Osteoblast (primary cell): ENCODE measurements at regions not wholly inside any gene's neighbourhood (a gene's known extent, or its start where the extent isn't known, plus 50 kb on each side); places are given as distances from the start of the nearest gene placed in this dataset.

Experiments used
- DNase-seq: peaks from one replicate; pipeline ENCODE4 v3.0.0; 2011; ENCODE audit warnings: low spot score, mixed read lengths; ENCODE audit not compliant: insufficient read length; ENCODE audit errors: missing footprints
- H2AFZ ChIP-seq: 2 replicates; pipeline ENCODE4 v1.6.0; 2011; ENCODE audit warnings: mild to moderate bottlenecking, low read length
- H3K27ac ChIP-seq: 2 replicates; pipeline ENCODE4 v1.5.1; 2011; ENCODE audit warnings: mild to moderate bottlenecking, low read depth, low read length, moderate library complexity
- H3K27me3 ChIP-seq: 2 replicates; pipeline ENCODE4 v1.6.0; 2012; ENCODE audit warnings: mild to moderate bottlenecking, control low read depth, inconsistent platforms, low read length, moderate library complexity; ENCODE audit not compliant: insufficient read depth
- H3K36me3 ChIP-seq: 2 replicates; pipeline ENCODE4 v1.5.1; 2011; ENCODE audit warnings: mild to moderate bottlenecking, low read length, control low read depth, moderate library complexity; ENCODE audit not compliant: insufficient read depth
- H3K4me1 ChIP-seq: 2 replicates; pipeline ENCODE4 v1.5.1; 2011; ENCODE audit warnings: mild to moderate bottlenecking, low read length, control low read depth, moderate library complexity; ENCODE audit not compliant: insufficient read depth
- H3K4me2 ChIP-seq: 2 replicates; pipeline ENCODE4 v1.6.0; 2011; ENCODE audit warnings: mild to moderate bottlenecking, low read length; ENCODE audit not compliant: insufficient read depth
- H3K4me3 ChIP-seq: fragments of 200-600 bp; sonication (generic); 3 replicates; pipeline ENCODE4 v1.5.1; 2012; ENCODE audit warnings: mild to moderate bottlenecking, low read length, inconsistent platforms; ENCODE audit not compliant: insufficient read depth
- H3K79me2 ChIP-seq: 2 replicates; pipeline ENCODE4 v1.6.0; 2012; ENCODE audit warnings: mild to moderate bottlenecking, low read length, control low read depth, inconsistent platforms; ENCODE audit not compliant: insufficient read depth
- H3K9me3 ChIP-seq: 2 replicates; pipeline ENCODE4 v1.5.1; 2011; ENCODE audit warnings: low read depth, low read length, control low read depth
- H4K20me1 ChIP-seq: 2 replicates; pipeline ENCODE4 v1.6.0; 2012; ENCODE audit warnings: mild to moderate bottlenecking, low read length, control low read depth; ENCODE audit not compliant: insufficient read depth
- CTCF ChIP-seq: IDR thresholded peaks from 2 replicates; pipeline ENCODE4 v1.5.1; 2011; ENCODE audit warnings: mild to moderate bottlenecking, low read depth, low read length, moderate library complexity; ENCODE audit errors: extremely low read depth

GRCh38 chr16:6284731-6285130 is 1047.9 kb upstream of the RBFOX1 start:
- Histone ChIP-seq H2AFZ (no peak overlapping the region), H3K4me1 (no peaks in the 10 kb centered on the region), H3K9me3 (peaks cover 2% of the 10 kb centered on the region), H3K27me3 (no peaks in the 10 kb centered on the region), H3K4me3 (no peak overlapping the region), H3K79me2 (no peaks in the 10 kb centered on the region), H3K4me2 (no peak overlapping the region), H3K36me3 (no peaks in the 10 kb centered on the region), H4K20me1 (no peaks in the 10 kb centered on the region), H3K27ac (no peak overlapping the region)
- TF ChIP-seq CTCF: no peak
- DNase-seq: no peak

GRCh38 chr16:6281994-6282393 is 1050.7 kb upstream of the RBFOX1 start:
- H3K27ac ChIP-seq: no peak overlapping the region
- H3K4me2 ChIP-seq: no peak overlapping the region
- TF ChIP-seq CTCF: no peak
- no peak overlapping the region for H2AFZ ChIP-seq
- no peaks in the 10 kb centered on the region for H4K20me1 ChIP-seq
- DNase-seq: no peak
- H3K4me1 ChIP-seq: no peaks in the 10 kb centered on the region
- H3K79me2 ChIP-seq: no peaks in the 10 kb centered on the region
- peaks cover 2% of the 10 kb centered on the region for H3K9me3 ChIP-seq
- no peaks in the 10 kb centered on the region for H3K27me3 ChIP-seq
- no peak overlapping the region for H3K4me3 ChIP-seq
- no peaks in the 10 kb centered on the region for H3K36me3 ChIP-seq

- Histone ChIP-seq H3K4me2 (no peak overlapping the region), H3K9me3 (peaks cover 2% of the 10 kb centered on the region), H2AFZ (no peak overlapping the region), H3K27ac (no peak overlapping the region), H3K79me2 (no peaks in the 10 kb centered on the region), H3K4me3 (no peak overlapping the region), H3K4me1 (no peaks in the 10 kb centered on the region), H3K27me3 (no peaks in the 10 kb centered on the region), H4K20me1 (no peaks in the 10 kb centered on the region), H3K36me3 (no peaks in the 10 kb centered on the region)
- TF ChIP-seq CTCF: no peak
- DNase-seq: no peak
Measured at GRCh38 chr16:6281274-6281673, 1051.4 kb upstream of the RBFOX1 start.

GRCh38 chr16:6280055-6280454 is 1052.6 kb upstream of the RBFOX1 start:
- H3K4me2 ChIP-seq: no peak overlapping the region
- no peaks in the 10 kb centered on the region for H3K36me3 ChIP-seq
- H3K4me3 ChIP-seq: no peak overlapping the region
- H3K27me3 ChIP-seq: no peaks in the 10 kb centered on the region
- TF ChIP-seq CTCF: no peak
- no peak overlapping the region for H2AFZ ChIP-seq
- no peak overlapping the region for H3K27ac ChIP-seq
- no peak for DNase-seq
- no peaks in the 10 kb centered on the region for H3K4me1 ChIP-seq
- H3K9me3 ChIP-seq: peaks cover 2% of the 10 kb centered on the region
- no peaks in the 10 kb centered on the region for H4K20me1 ChIP-seq
- H3K79me2 ChIP-seq: no peaks in the 10 kb centered on the region
